OCI-LY7 (cell line): ENCODE measurements at regions not wholly inside any gene's neighbourhood (a gene's known extent, or its start where the extent isn't known, plus 50 kb on each side); places are given as distances from the start of the nearest gene placed in this dataset.

Source experiments
- BruUV-seq: library from RNA; stranded (reverse); fragments of 400-500 nt; replicated peaks from 2 replicates; lab custom pipeline; 2021; lab: Mats Ljungman, UMichigan
- CTCF ChIA-PET: fragments of 300-600 bp; sonication (Branson Sonifier 250); formaldehyde crosslinking; loops from one replicate; lab custom pipeline; 2022; ENCODE audit warnings: antibody characterized with exemption; ENCODE audit not compliant: unreplicated experiment; lab: Charles Lee
- POLR2A ChIA-PET: fragments of 300-600 bp; sonication (Branson Sonifier 250); formaldehyde crosslinking; loops from one replicate; lab custom pipeline; 2022; ENCODE audit warnings: antibody characterized with exemption; lab: Charles Lee
- DNase-seq: peaks from one replicate; pipeline ENCODE4 v3.0.0-alpha.2; 2015; ENCODE audit warnings: low spot score
- H2AFZ ChIP-seq: fragments of 200-600 bp; sonication (generic), shearing (Covaris generic); 2 replicates; pipeline ENCODE4 v1.6.1; 2014; ENCODE audit warnings: mild to moderate bottlenecking, antibody characterized with exemption, low read length, moderate library complexity
- H3K27ac ChIP-seq: fragments of 200-600 bp; sonication (generic); 2 replicates; pipeline ENCODE4 v1.5.1; 2014; ENCODE audit warnings: mixed run types, low read depth, mild to moderate bottlenecking, moderate library complexity, low read length, inconsistent platforms; ENCODE audit not compliant: poor library complexity, severe bottlenecking
- H3K36me3 ChIP-seq: fragments of 200-600 bp; sonication (generic); 2 replicates; pipeline ENCODE4 v1.6.1; 2014; ENCODE audit warnings: mild to moderate bottlenecking, antibody characterized with exemption, low read length, moderate library complexity, mixed read lengths; ENCODE audit not compliant: insufficient read depth
- H3K4me1 ChIP-seq: fragments of 200-600 bp; sonication (generic); 2 replicates; pipeline ENCODE4 v1.5.1; 2014; ENCODE audit warnings: mild to moderate bottlenecking, low read length; ENCODE audit not compliant: insufficient read depth, poor library complexity, severe bottlenecking
- H3K4me2 ChIP-seq: fragments of 200-600 bp; sonication (generic); 2 replicates; pipeline ENCODE4 v1.6.1; 2014; ENCODE audit warnings: mild to moderate bottlenecking, low read length
- H3K4me3 ChIP-seq: fragments of 200-600 bp; sonication (generic); 2 replicates; pipeline ENCODE4 v1.5.1; 2014; ENCODE audit warnings: mild to moderate bottlenecking, low read depth, low read length; ENCODE audit not compliant: poor library complexity, severe bottlenecking
- H3K79me2 ChIP-seq: fragments of 200-600 bp; sonication (generic); 2 replicates; pipeline ENCODE4 v1.6.1; 2016; ENCODE audit warnings: low read depth, mild to moderate bottlenecking, low read length, moderate library complexity, mixed read lengths; ENCODE audit not compliant: insufficient read depth
- H3K9me2 ChIP-seq: fragments of 200-600 bp; sonication (generic); 2 replicates; pipeline ENCODE4 v1.6.1; 2016; ENCODE audit warnings: mild to moderate bottlenecking, low read length, mixed read lengths; ENCODE audit not compliant: insufficient read depth
- H3K9me3 ChIP-seq: fragments of 200-600 bp; sonication (generic); 2 replicates; pipeline ENCODE4 v1.6.1; 2014; ENCODE audit warnings: mild to moderate bottlenecking, mixed run types, low read length, mixed read lengths
- H4K20me1 ChIP-seq: fragments of 200-600 bp; sonication (generic); 2 replicates; pipeline ENCODE4 v1.6.1; 2014; ENCODE audit warnings: mild to moderate bottlenecking, antibody characterized with exemption, low read length, moderate library complexity, mixed read lengths; ENCODE audit not compliant: insufficient read depth
- EZH2phosphoT487 ChIP-seq: fragments of 200-600 bp; sonication (generic); IDR thresholded peaks from 2 replicates; pipeline ENCODE4 v1.6.1; 2018; ENCODE audit warnings: low read depth, borderline replicate concordance, mild to moderate bottlenecking, mixed run types, antibody characterized with exemption, low read length, moderate library complexity, mixed read lengths
- intact Hi-C: fragments of 100-400 bp; cut with micrococcal nuclease; formaldehyde crosslinking; loops from one replicate; pipeline ENCODE4 v1.10.0; 2022; ENCODE audit not compliant: unreplicated experiment
- TF ChIP-seq, protein P1 (sequence below): fragments of 200-600 bp; sonication (generic); conservative IDR thresholded peaks from 2 replicates; pipeline ENCODE4 v1.5.1; 2014; ENCODE audit warnings: mild to moderate bottlenecking, antibody characterized with exemption, low read length, moderate library complexity, mixed read lengths

DNA sequence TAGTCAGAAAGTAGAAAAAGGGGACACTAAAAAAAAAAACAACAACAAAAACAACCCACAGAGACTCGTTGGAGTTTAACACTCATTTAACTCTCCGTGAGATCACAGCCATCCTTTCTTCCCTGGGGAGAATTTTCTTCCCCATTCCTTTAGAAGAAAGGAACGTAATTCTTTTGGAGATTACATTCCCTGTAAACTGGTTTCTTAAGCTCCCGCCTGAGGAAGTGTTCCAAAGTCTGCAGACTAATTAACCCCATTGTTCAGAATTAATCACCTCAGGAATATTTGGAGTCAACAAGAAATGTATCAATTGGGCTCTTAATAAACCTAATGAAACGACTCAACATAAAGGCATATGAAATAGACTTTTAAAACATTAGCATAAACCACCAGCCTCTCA lies 228.2 kb upstream of the CSF3R start:
- DNase-seq: no peak
- Histone ChIP-seq H3K4me3 (no peak overlapping the region), H3K4me2 (no peak overlapping the region), H3K9me2 (no peaks in the 10 kb centered on the region), H3K36me3 (no peaks in the 10 kb centered on the region), H3K4me1 (peaks cover 3% of the 10 kb centered on the region), H3K27ac (no peak overlapping the region), H4K20me1 (no peaks in the 10 kb centered on the region), H3K9me3 (no peaks in the 10 kb centered on the region), H3K79me2 (no peaks in the 10 kb centered on the region), H2AFZ (no peak overlapping the region)
- intact Hi-C loops: no loop called here
- BruUV-seq: no TSS peak
- ChIA-PET CTCF (no interaction called here), POLR2A (interaction anchor here (0.6 kb wide), 1 partner anchor 1713 kb away, joined by 3 read pairs; no protein-coding TSS in a partner anchor)
- no peak for TF ChIP-seq EZH2phosphoT487
- TF ChIP-seq, protein P1, sequence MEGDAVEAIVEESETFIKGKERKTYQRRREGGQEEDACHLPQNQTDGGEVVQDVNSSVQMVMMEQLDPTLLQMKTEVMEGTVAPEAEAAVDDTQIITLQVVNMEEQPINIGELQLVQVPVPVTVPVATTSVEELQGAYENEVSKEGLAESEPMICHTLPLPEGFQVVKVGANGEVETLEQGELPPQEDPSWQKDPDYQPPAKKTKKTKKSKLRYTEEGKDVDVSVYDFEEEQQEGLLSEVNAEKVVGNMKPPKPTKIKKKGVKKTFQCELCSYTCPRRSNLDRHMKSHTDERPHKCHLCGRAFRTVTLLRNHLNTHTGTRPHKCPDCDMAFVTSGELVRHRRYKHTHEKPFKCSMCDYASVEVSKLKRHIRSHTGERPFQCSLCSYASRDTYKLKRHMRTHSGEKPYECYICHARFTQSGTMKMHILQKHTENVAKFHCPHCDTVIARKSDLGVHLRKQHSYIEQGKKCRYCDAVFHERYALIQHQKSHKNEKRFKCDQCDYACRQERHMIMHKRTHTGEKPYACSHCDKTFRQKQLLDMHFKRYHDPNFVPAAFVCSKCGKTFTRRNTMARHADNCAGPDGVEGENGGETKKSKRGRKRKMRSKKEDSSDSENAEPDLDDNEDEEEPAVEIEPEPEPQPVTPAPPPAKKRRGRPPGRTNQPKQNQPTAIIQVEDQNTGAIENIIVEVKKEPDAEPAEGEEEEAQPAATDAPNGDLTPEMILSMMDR: no peak

DNA sequence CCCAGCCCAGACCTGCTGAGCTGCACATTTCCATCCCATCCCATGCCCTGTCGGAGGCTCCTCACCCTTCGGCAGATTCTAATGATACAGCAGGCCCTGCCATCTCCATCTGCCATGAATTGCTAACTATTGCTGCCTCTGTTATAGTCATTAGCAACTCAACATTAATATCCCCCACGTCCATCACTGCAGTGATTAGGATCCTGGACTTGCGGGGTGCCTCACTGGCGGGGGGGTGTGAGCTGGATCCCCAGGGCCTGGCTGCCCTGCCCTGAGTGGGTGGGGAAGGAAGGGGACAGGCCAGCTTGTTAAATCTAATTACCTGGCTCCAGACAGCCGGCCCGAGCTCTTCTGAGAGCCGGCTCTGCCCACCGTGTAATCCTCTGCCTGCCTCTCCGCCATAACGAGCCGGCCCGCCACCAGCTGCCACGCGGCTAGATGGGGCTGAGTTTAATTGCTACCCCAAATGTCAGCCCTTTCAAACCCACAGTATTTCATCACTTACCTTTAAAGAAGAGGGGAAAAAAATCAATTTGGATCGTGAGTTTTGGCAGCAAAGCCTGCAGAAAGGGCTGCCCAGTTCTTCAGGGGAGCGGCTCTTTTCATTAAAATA lies 227.3 kb upstream of the CSF3R start:
- Histone ChIP-seq H3K9me2 (no peaks in the 10 kb centered on the region), H3K4me1 (peaks cover 3% of the 10 kb centered on the region), H3K4me2 (no peak overlapping the region), H4K20me1 (no peaks in the 10 kb centered on the region), H3K4me3 (no peak overlapping the region), H2AFZ (no peak overlapping the region), H3K9me3 (no peaks in the 10 kb centered on the region), H3K27ac (no peak overlapping the region), H3K79me2 (no peaks in the 10 kb centered on the region), H3K36me3 (no peaks in the 10 kb centered on the region)
- BruUV-seq: no TSS peak
- DNase-seq: no peak
- intact Hi-C loops: loop anchor here (10.0 kb wide), 2 partner anchors 105 to 175 kb away; no protein-coding TSS in a partner anchor
- TF ChIP-seq EZH2phosphoT487: no peak
- TF ChIP-seq, protein P1: no peak
- POLR2A ChIA-PET: interaction anchor here (0.6 kb wide), 1 partner anchor 1714 kb away, joined by 3 read pairs; no protein-coding TSS in a partner anchor
- CTCF ChIA-PET: no interaction called here

DNA sequence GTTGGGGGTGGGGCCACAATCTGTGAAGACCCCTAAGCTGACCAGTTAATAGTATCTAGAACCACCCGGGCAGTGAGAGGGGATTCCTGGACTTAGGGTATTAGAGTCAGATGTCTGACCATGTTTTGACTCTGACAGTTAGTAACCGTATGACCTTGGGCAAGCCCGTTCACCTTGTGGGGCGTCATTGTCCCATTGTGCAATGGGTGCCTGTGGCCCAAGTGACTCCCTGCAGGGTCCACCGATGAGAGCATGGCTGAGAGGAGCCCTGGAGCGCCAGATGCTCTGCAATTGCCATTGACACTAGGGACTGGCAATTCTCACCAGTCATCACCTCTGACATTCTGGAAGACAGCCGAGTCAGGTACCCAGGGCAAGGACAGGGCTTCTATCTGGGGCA lies 225.9 kb upstream of the CSF3R start:
- no peak for DNase-seq
- no TSS peak for BruUV-seq
- Histone ChIP-seq H3K4me3 (no peak overlapping the region), H3K79me2 (no peaks in the 10 kb centered on the region), H3K27ac (no peak overlapping the region), H3K36me3 (no peaks in the 10 kb centered on the region), H3K9me2 (no peaks in the 10 kb centered on the region), H3K4me2 (no peak overlapping the region), H3K9me3 (no peaks in the 10 kb centered on the region), H2AFZ (no peak overlapping the region), H3K4me1 (peaks cover 10% of the 10 kb centered on the region), H4K20me1 (no peaks in the 10 kb centered on the region)
- intact Hi-C loops: loop anchor here (10.0 kb wide), 2 partner anchors 104 to 176 kb away; no protein-coding TSS in a partner anchor
- POLR2A ChIA-PET: interaction anchor here (0.6 kb wide), 1 partner anchor 41 kb away, joined by 3 read pairs; no protein-coding TSS in a partner anchor
- TF ChIP-seq, protein P1: no peak
- TF ChIP-seq EZH2phosphoT487: no peak
- CTCF ChIA-PET: no interaction called here
